Endothelial cell of umbilical vein (primary cell): ENCODE measurements at regions not wholly inside any gene's neighbourhood (a gene's known extent, or its start where the extent isn't known, plus 50 kb on each side); places are given as distances from the start of the nearest gene placed in this dataset.

Source experiments
- BruUV-seq: library from RNA; stranded (reverse); fragments of 400-500 nt; replicated peaks from 2 replicates; lab custom pipeline; 2021; lab: Mats Ljungman, UMichigan
- CTCF ChIA-PET: fragments of 300-600, 350-600 bp; sonication (Branson Sonifier 250); formaldehyde crosslinking; loops from one replicate; lab custom pipeline; 2021; ENCODE audit warnings: antibody characterized with exemption, inconsistent platforms; lab: Charles Lee
- POLR2A ChIA-PET: fragments of 300-600, 350-600 bp; sonication (Branson Sonifier 250); formaldehyde crosslinking; loops from one replicate; lab custom pipeline; 2021; ENCODE audit warnings: antibody characterized with exemption, inconsistent platforms; lab: Charles Lee
- DNase-seq: peaks from one replicate; pipeline ENCODE4 v3.0.0-alpha.2; 2011; ENCODE audit warnings: low read depth, low spot score
- FAIRE-seq: peaks from 2 replicates; lab custom pipeline; 2011; peaks lifted over from hg19 to GRCh38; lab: Jason Lieb, UNC
- H2AFZ ChIP-seq: 2 replicates; pipeline ENCODE4 v1.6.0; 2012; ENCODE audit warnings: low read depth, low read length, control low read depth, inconsistent platforms
- H3K27ac ChIP-seq: 2 replicates; pipeline ENCODE4 v1.5.1; 2011; ENCODE audit warnings: low read depth, mild to moderate bottlenecking, control low read depth, low read length, moderate library complexity; ENCODE audit not compliant: insufficient read depth
- H3K27me3 ChIP-seq, 2 experiments: 2 replicates each; pipeline versions ENCODE4 v1.6.0 to v1.6.1; 2011; ENCODE audit warnings: low read length in 2 of 2, mixed read lengths in 1 of 2; ENCODE audit not compliant: control insufficient read depth in 2 of 2, insufficient read depth in 2 of 2
- H3K36me3 ChIP-seq, 2 experiments: 2 replicates in 1 of 2; 3 replicates in 1 of 2; pipeline ENCODE4 v1.5.1; 2011; ENCODE audit warnings: low read length in 2 of 2, mild to moderate bottlenecking in 1 of 2, moderate library complexity in 1 of 2; ENCODE audit not compliant: control insufficient read depth in 2 of 2, insufficient read depth in 2 of 2; ENCODE audit errors: extremely low read depth in 1 of 2
- H3K4me1 ChIP-seq: 3 replicates; pipeline ENCODE4 v1.5.1; 2011; ENCODE audit warnings: mild to moderate bottlenecking, low read length; ENCODE audit not compliant: control insufficient read depth, insufficient read depth; ENCODE audit errors: extremely low read depth
- H3K4me2 ChIP-seq: 2 replicates; pipeline ENCODE4 v1.6.1; 2011; ENCODE audit warnings: low read length, control low read depth, mixed read lengths; ENCODE audit not compliant: insufficient read depth
- H3K4me3 ChIP-seq, 3 experiments: fragments of 200-600 bp in 1 of 3; sonication (generic), shearing (Covaris generic) in 1 of 3; replicated peaks in 1 of 3; 2 replicates each; pipeline ENCODE4 v1.5.1; 2011 to 2016; ENCODE audit warnings: control low read depth in 3 of 3, low read length in 3 of 3, mild to moderate bottlenecking in 2 of 3, inconsistent platforms in 1 of 3, low read depth in 1 of 3, moderate library complexity in 1 of 3; ENCODE audit not compliant: insufficient read depth in 1 of 3
- H3K79me2 ChIP-seq: 2 replicates; pipeline ENCODE4 v1.6.0; 2012; ENCODE audit warnings: low read length, inconsistent platforms; ENCODE audit not compliant: control insufficient read depth, insufficient read depth
- H3K9ac ChIP-seq: replicated peaks from 2 replicates; pipeline ENCODE3; 2011; ENCODE audit warnings: low read length, control low read depth; ENCODE audit not compliant: insufficient read depth; ENCODE audit errors: extremely low read depth
- H3K9me1 ChIP-seq: replicated peaks from 3 replicates; pipeline ENCODE4 v1.6.0; 2011; ENCODE audit warnings: mild to moderate bottlenecking, low read length; ENCODE audit not compliant: control insufficient read depth, insufficient read depth; ENCODE audit errors: extremely low read depth
- H3K9me3 ChIP-seq: replicated peaks from 2 replicates; pipeline ENCODE4 v1.5.1; 2012; ENCODE audit warnings: low read length, inconsistent platforms; ENCODE audit not compliant: control insufficient read depth, insufficient read depth
- H4K20me1 ChIP-seq: replicated peaks from 2 replicates; pipeline ENCODE3; 2011; ENCODE audit warnings: mild to moderate bottlenecking, low read length; ENCODE audit not compliant: control insufficient read depth, insufficient read depth; ENCODE audit errors: extremely low read depth
- CTCF ChIP-seq, 2 donors: IDR thresholded peaks; 1 replicate in 1 of 2; 2 replicates in 1 of 2; pipeline ENCODE4 v1.5.1; 2011; ENCODE audit warnings: low read length in 2 of 2, mild to moderate bottlenecking in 2 of 2, moderate library complexity in 2 of 2, control low read depth in 1 of 2, inconsistent platforms in 1 of 2, low read depth in 1 of 2; ENCODE audit not compliant: insufficient read depth in 1 of 2; ENCODE audit errors: extremely low read depth in 1 of 2
- EZH2 ChIP-seq: IDR thresholded peaks from 2 replicates; pipeline ENCODE4 v1.6.1; 2012; ENCODE audit warnings: borderline replicate concordance, low read depth, mild to moderate bottlenecking, moderate library complexity, low read length, inconsistent platforms; ENCODE audit not compliant: severe bottlenecking
- FOS ChIP-seq: IDR thresholded peaks from 2 replicates; pipeline ENCODE4 v1.6.1; 2011; ENCODE audit warnings: mild to moderate bottlenecking, low read length, moderate library complexity, borderline replicate concordance; ENCODE audit not compliant: insufficient read depth
- GATA2 ChIP-seq: IDR thresholded peaks from 2 replicates; pipeline ENCODE4 v1.7.0; 2011; ENCODE audit warnings: low read depth, mild to moderate bottlenecking, moderate library complexity, mixed read lengths, low read length; ENCODE audit not compliant: insufficient read length, insufficient read depth
- JUN ChIP-seq: IDR thresholded peaks from 2 replicates; pipeline ENCODE4 v1.6.1; 2011; ENCODE audit warnings: borderline replicate concordance, low read depth; ENCODE audit not compliant: insufficient read length, insufficient read depth
- MAX ChIP-seq: IDR thresholded peaks from 2 replicates; pipeline ENCODE4 v1.6.1; 2011; ENCODE audit not compliant: insufficient read depth, insufficient read length
- MYC ChIP-seq: IDR thresholded peaks from one replicate; pipeline ENCODE4 v1.6.1; 2011; ENCODE audit warnings: mild to moderate bottlenecking, low read depth, low read length
- POLR2A ChIP-seq: IDR thresholded peaks from 2 replicates; pipeline ENCODE4 v1.6.1; 2012; ENCODE audit warnings: low read depth, mild to moderate bottlenecking, control low read depth, low read length
- POLR2AphosphoS5 ChIP-seq: IDR thresholded peaks from 2 replicates; pipeline ENCODE4 v1.6.1; 2012; ENCODE audit warnings: low read depth, mild to moderate bottlenecking, control low read depth, low read length, moderate library complexity; ENCODE audit not compliant: insufficient read depth
- dilution Hi-C: fragments of 300-500 bp; cut with MboI; formaldehyde crosslinking; loops from one replicate; pipeline ENCODE4 v1.15.0; 2019; ENCODE audit warnings: low sequenced_read_pairs; ENCODE audit not compliant: extremely low pct_ligation_motif_present
- intact Hi-C: fragments of 100-400 bp; cut with micrococcal nuclease; formaldehyde crosslinking; loops from one replicate; pipeline ENCODE4 v1.10.0; 2022

GRCh38 chr2:45319683-45320455, 291.2 kb downstream of the SRBD1 start:
- DNase-seq (no peak), FAIRE-seq (no peak)
- dilution Hi-C loops (no loop called here), intact Hi-C loops (no loop called here)
- no peaks in the 10 kb centered on the region for H3K79me2 ChIP-seq
- no peak overlapping the region for H3K27ac ChIP-seq
- TF ChIP-seq JUN: no peak
- no peak for TF ChIP-seq FOS
- no peak for TF ChIP-seq CTCF (IDR thresholded peaks at IDR 0.05; ENCODE audit: extremely low read depth in 1 of 2, insufficient read depth in 1 of 2, low read depth in 1 of 2, low read length in 2 of 2)
- TF ChIP-seq MYC: no peak
- no peak for TF ChIP-seq MAX
- no peak for TF ChIP-seq POLR2AphosphoS5
- no peak for TF ChIP-seq POLR2A
- no peak for TF ChIP-seq GATA2
- no peak for TF ChIP-seq EZH2
- CTCF ChIA-PET: interaction anchor here (1.4 kb wide), 1 partner anchor 11 kb away, joined by 5 read pairs; no protein-coding TSS in a partner anchor
- no peak overlapping the region for H3K4me3 ChIP-seq
- no peak overlapping the region for H3K9ac ChIP-seq
- H3K27me3 ChIP-seq: no peaks in the 10 kb centered on the region
- H3K9me3 ChIP-seq: no peaks in the 10 kb centered on the region
- H3K4me1 ChIP-seq: peaks cover 8% of the 10 kb centered on the region
- H2AFZ ChIP-seq: no peak overlapping the region
- BruUV-seq: no TSS peak
- H3K4me2 ChIP-seq: no peak overlapping the region
- no peaks in the 10 kb centered on the region for H3K36me3 ChIP-seq
- no peaks in the 10 kb centered on the region for H3K9me1 ChIP-seq
- H4K20me1 ChIP-seq: no peaks in the 10 kb centered on the region
- POLR2A ChIA-PET: no interaction called here
